Thyroid gland (tissue), 4 donors: ENCODE measurements at regions not wholly inside any gene's neighbourhood (a gene's known extent, or its start where the extent isn't known, plus 50 kb on each side); places are given as distances from the start of the nearest gene placed in this dataset.

ENCODE experiments used
- CTCF ChIP-seq, 6 experiments: fragments of 200-600 bp in 3 of 6; fragments of 450-650 bp in 3 of 6; sonication (generic) in 3 of 6; IDR thresholded peaks; one replicate each; pipeline ENCODE4 v1.5.1; 2016 to 2019; ENCODE audit warnings: antibody characterized with exemption in 6 of 6, mild to moderate bottlenecking in 2 of 6, inconsistent platforms in 1 of 6, moderate library complexity in 1 of 6
- POLR2A ChIP-seq, 2 donors: fragments of 450-650 bp; IDR thresholded peaks; one replicate each; pipeline ENCODE4 v1.6.1; 2017; ENCODE audit warnings: antibody characterized with exemption in 2 of 2, mild to moderate bottlenecking in 2 of 2, moderate library complexity in 1 of 2

GRCh38 chr7:10618953-10619352 is 354.7 kb upstream of the PHF14 start:
- no peak for TF ChIP-seq POLR2A (IDR thresholded peaks at IDR 0.05)
- no peak for TF ChIP-seq CTCF (IDR thresholded peaks at IDR 0.05)
